Activated T-cell treated with anti-CD3 and anti-CD28 coated beads, Interleukin-2, amount 50 U/mL, for 72 hours (primary cell): ENCODE measurements at regions not wholly inside any gene's neighbourhood (a gene's known extent, or its start where the extent isn't known, plus 50 kb on each side); places are given as distances from the start of the nearest gene placed in this dataset.

Source experiments
- ATAC-seq, 2 donors: fragments of 150-1000 bp; cut with Tn5 transposase; replicated peaks in 1 of 2; 2 replicates each; pipeline ENCODE4 v1.10.0; 2021; ENCODE audit warnings: moderate library complexity in 2 of 2, mild to moderate bottlenecking in 1 of 2
- DNase-seq, 2 donors: peaks; one replicate each; pipeline ENCODE4 v3.0.0; 2021 to 2022; ENCODE audit warnings: mixed read lengths in 1 of 2
- H3K27ac Mint-ChIP-seq: one replicate; pipeline ENCODE4 v1.8.0; 2022; ENCODE audit warnings: mild to moderate bottlenecking, moderate library complexity, mixed read lengths
- H3K27me3 Mint-ChIP-seq: one replicate; pipeline ENCODE4 v1.8.0; 2022; ENCODE audit warnings: low read depth, mixed read lengths
- H3K36me3 Mint-ChIP-seq, 2 donors: one replicate each; pipeline ENCODE4 v1.8.0; 2022; ENCODE audit warnings: mixed read lengths in 2 of 2, mild to moderate bottlenecking in 1 of 2; ENCODE audit not compliant: insufficient read depth in 2 of 2
- H3K4me1 Mint-ChIP-seq: one replicate; pipeline ENCODE4 v1.8.0; 2022; ENCODE audit warnings: low read depth, mixed read lengths
- H3K4me3 Mint-ChIP-seq, 2 donors: one replicate each; pipeline ENCODE4 v1.8.0; 2022; ENCODE audit warnings: mild to moderate bottlenecking in 2 of 2, mixed read lengths in 2 of 2, moderate library complexity in 2 of 2
- H3K9me3 Mint-ChIP-seq, 2 donors: one replicate each; pipeline ENCODE4 v1.8.0; 2022; ENCODE audit warnings: mixed read lengths in 2 of 2

- DNase-seq (no peak), ATAC-seq (no peak)
- Mint-ChIP-seq H3K36me3 (no peaks in the 10 kb centered on the region), H3K27me3 (no peaks in the 10 kb centered on the region), H3K27ac (no peak overlapping the region), H3K4me1 (no peaks in the 10 kb centered on the region), H3K4me3 (no peak overlapping the region), H3K9me3 (peaks cover 2 to 4% of the 10 kb centered on the region in 2 donors)
These were observed 389.6 kb upstream of the CELF4 start for GRCh38 chr18:37955201-37955600.

- ATAC-seq (no peak), DNase-seq (no peak)
- H3K4me1 Mint-ChIP-seq = no peaks in the 10 kb centered on the region
- peaks cover 2 to 3% of the 10 kb centered on the region in 2 donors for H3K9me3 Mint-ChIP-seq
- H3K4me3 Mint-ChIP-seq = no peak overlapping the region
- H3K27me3 Mint-ChIP-seq = no peaks in the 10 kb centered on the region
- no peaks in the 10 kb centered on the region for H3K36me3 Mint-ChIP-seq
- H3K27ac Mint-ChIP-seq = no peak overlapping the region
These were observed 388.3 kb upstream of the CELF4 start for GRCh38 chr18:37953876-37954275.

GRCh38 chr18:37948471-37948870 is 382.9 kb upstream of the CELF4 start:
- no peak overlapping the region for H3K27ac Mint-ChIP-seq
- no peak overlapping the region for H3K4me3 Mint-ChIP-seq
- DNase-seq (no peak), ATAC-seq (no peak)
- no peaks in the 10 kb centered on the region for H3K36me3 Mint-ChIP-seq
- H3K9me3 Mint-ChIP-seq = peaks cover 1 to 4% of the 10 kb centered on the region in 2 donors
- no peaks in the 10 kb centered on the region for H3K27me3 Mint-ChIP-seq
- H3K4me1 Mint-ChIP-seq = no peaks in the 10 kb centered on the region

GRCh38 chr18:37946324-37946723 is 380.7 kb upstream of the CELF4 start:
- H3K4me3 Mint-ChIP-seq = no peak overlapping the region
- H3K36me3 Mint-ChIP-seq = no peaks in the 10 kb centered on the region
- H3K27me3 Mint-ChIP-seq = no peaks in the 10 kb centered on the region
- H3K27ac Mint-ChIP-seq = no peak overlapping the region
- ATAC-seq = no peak
- peaks cover 1 to 10% of the 10 kb centered on the region in 2 donors for H3K9me3 Mint-ChIP-seq
- DNase-seq = no peak
- H3K4me1 Mint-ChIP-seq = no peaks in the 10 kb centered on the region

DNA sequence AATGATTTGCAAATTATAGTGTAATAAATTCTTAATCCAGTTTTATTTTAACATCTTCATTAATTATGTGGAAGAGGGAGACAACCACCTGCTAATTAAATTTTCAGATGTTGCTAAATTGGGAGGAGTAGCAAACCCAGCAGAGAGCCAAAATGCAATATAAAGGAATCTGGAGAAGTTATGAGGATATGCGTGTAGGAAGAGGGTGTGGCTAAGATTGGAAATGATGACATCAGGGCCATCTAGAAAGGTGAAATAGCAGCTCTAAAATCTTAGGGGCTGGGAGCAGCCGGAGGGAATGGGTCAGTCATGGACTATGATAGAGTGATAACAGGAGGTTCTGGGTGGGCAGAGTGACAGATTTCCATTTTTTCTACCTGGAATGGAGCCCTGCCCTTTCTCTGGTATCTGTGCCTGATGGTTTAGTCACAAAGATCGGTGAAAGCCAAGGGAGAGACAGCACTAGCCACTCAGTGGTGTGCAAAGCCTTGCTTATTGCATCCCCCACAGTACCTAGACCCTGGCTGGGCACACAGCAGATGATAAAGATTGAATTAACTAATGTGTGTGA is 379.2 kb upstream of the CELF4 start:
- Mint-ChIP-seq H3K36me3 (no peaks in the 10 kb centered on the region), H3K27ac (no peak overlapping the region), H3K9me3 (peaks cover 1 to 12% of the 10 kb centered on the region in 2 donors), H3K27me3 (no peaks in the 10 kb centered on the region), H3K4me3 (no peak overlapping the region), H3K4me1 (no peaks in the 10 kb centered on the region)
- ATAC-seq (no peak), DNase-seq (no peak)

- H3K36me3 Mint-ChIP-seq = peaks cover 0 to 1% of the 10 kb centered on the region in 2 donors
- H3K27ac Mint-ChIP-seq = no peak overlapping the region
- no peak overlapping the region for H3K4me3 Mint-ChIP-seq
- no peak for ATAC-seq
- peaks cover 10 to 13% of the 10 kb centered on the region in 2 donors for H3K9me3 Mint-ChIP-seq
- DNase-seq = no peak
- no peaks in the 10 kb centered on the region for H3K27me3 Mint-ChIP-seq
- no peaks in the 10 kb centered on the region for H3K4me1 Mint-ChIP-seq
These were observed 371.7 kb upstream of the CELF4 start for GRCh38 chr18:37937287-37937686.

DNA sequence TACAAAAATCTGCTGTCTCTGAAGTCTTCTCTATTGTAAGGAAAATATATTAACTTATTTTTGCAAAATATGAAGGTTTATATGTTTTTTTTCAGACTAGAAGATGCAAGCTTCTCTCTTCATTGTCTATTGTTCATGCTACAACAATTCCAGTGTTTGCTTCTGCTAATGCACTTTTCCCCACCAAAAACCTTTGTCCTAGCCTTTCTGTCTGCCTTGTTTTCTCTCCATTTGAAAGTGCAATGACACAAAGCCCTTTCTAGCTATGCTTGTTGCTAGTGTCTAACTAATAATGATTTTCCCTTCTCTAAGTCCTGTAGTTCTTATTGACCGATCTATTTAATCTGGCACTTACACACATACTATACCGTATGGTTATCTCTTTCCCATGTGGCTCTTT is 369.5 kb upstream of the CELF4 start:
- peaks cover 0 to 1% of the 10 kb centered on the region in 2 donors for H3K36me3 Mint-ChIP-seq
- ATAC-seq = no peak
- H3K27me3 Mint-ChIP-seq = no peaks in the 10 kb centered on the region
- DNase-seq = no peak
- H3K4me3 Mint-ChIP-seq = no peak overlapping the region
- H3K27ac Mint-ChIP-seq = no peak overlapping the region
- no peaks in the 10 kb centered on the region for H3K4me1 Mint-ChIP-seq
- H3K9me3 Mint-ChIP-seq = peaks cover 10 to 13% of the 10 kb centered on the region in 2 donors

DNA sequence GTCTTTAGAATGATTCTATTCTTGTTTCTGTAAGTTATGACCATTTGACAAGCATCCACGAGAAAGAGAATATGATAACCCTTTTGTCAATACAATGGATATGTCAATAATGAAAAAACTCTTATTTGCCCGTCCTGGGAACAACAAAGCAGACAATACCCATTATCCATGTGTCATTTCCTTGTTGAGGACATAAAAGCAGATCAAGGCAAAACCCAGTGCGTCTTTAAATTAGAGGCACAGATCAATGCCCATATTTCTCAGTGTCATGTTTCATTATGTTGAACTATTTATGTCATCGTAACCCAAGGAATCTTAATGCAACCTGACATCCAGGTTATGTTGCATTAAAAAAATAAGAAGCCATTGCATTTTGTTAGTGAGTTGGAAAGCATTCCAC is 365.0 kb upstream of the CELF4 start:
- Mint-ChIP-seq H3K4me3 (no peak overlapping the region), H3K27ac (no peak overlapping the region), H3K36me3 (no peaks in the 10 kb centered on the region), H3K9me3 (peaks cover 4 to 6% of the 10 kb centered on the region in 2 donors), H3K27me3 (no peaks in the 10 kb centered on the region), H3K4me1 (no peaks in the 10 kb centered on the region)
- DNase-seq = no peak
- ATAC-seq = no peak

- H3K36me3 Mint-ChIP-seq = no peaks in the 10 kb centered on the region
- ATAC-seq (no peak), DNase-seq (no peak)
- H3K27ac Mint-ChIP-seq = no peak overlapping the region
- H3K9me3 Mint-ChIP-seq = peaks cover 1 to 2% of the 10 kb centered on the region in 2 donors
- no peaks in the 10 kb centered on the region for H3K27me3 Mint-ChIP-seq
- no peak overlapping the region for H3K4me3 Mint-ChIP-seq
- no peaks in the 10 kb centered on the region for H3K4me1 Mint-ChIP-seq
These were observed 356.6 kb upstream of the CELF4 start for GRCh38 chr18:37922162-37922561.

DNA sequence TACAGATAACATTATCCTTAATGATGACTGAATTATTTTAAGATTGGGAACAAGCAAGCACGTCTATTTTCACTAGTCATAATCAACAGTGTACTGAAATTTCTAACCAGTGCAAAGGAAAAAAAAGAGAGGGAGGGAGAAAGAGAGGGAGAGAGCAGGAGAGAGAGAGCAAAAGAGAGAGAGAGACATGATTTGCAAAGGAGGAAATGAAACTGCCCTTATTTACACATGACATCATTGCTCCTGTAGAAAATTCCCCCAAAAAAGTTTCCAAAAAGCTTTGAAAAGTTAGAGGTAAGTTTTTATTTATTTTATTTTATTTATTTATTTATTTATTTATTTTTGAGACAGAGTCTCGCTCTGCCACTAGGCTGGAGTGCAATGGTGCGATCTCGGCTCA is 355.3 kb upstream of the CELF4 start:
- H3K36me3 Mint-ChIP-seq = no peaks in the 10 kb centered on the region
- ATAC-seq = no peak
- DNase-seq = no peak
- no peaks in the 10 kb centered on the region for H3K27me3 Mint-ChIP-seq
- H3K4me3 Mint-ChIP-seq = no peak overlapping the region
- H3K27ac Mint-ChIP-seq = no peak overlapping the region
- H3K4me1 Mint-ChIP-seq = no peaks in the 10 kb centered on the region
- peaks cover 1 to 2% of the 10 kb centered on the region in 2 donors for H3K9me3 Mint-ChIP-seq

DNA sequence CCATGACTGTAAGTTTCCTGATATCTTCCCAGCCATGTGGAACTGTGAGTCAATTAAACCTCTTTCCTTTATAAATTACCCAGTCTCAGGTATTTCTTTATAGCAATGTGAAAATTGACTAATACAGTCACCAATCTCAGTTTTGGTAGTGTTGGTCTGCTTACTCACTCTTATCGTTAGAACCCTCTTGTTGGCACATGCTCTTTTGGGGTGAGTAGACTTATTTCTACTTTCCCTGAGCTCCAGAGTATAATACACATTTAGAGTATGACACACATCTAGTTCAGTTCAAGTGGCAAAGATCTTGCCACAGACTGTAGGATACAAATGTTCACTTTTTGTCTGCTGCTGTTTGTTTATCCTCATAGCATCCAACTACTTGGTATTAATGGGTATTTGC is 347.5 kb upstream of the CELF4 start:
- no peaks in the 10 kb centered on the region for H3K9me3 Mint-ChIP-seq
- H3K27me3 Mint-ChIP-seq = no peaks in the 10 kb centered on the region
- H3K27ac Mint-ChIP-seq = no peak overlapping the region
- no peak overlapping the region for H3K4me3 Mint-ChIP-seq
- DNase-seq (no peak), ATAC-seq (no peak)
- H3K36me3 Mint-ChIP-seq = no peaks in the 10 kb centered on the region
- no peaks in the 10 kb centered on the region for H3K4me1 Mint-ChIP-seq

DNA sequence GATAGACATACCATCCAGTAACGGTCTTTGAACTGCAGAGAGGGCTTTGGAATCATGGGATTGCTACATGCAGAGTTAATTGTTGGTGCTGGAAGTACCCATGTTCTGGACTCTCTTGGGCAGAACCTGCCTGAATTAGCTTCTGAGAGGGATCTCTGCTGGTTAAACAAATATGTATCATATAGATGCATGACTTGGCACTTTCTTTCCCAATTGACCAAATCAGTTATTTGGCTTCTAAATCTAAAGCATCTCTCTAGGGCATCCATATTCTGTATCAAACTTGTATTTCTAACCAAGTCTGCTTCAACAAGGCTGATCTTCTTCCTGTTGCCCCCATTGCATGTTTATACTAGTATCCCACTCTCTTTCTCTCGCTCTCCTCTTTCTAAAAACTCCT is 336.7 kb upstream of the CELF4 start:
- DNase-seq = no peak
- Mint-ChIP-seq H3K9me3 (peaks cover 1 to 5% of the 10 kb centered on the region in 2 donors), H3K36me3 (no peaks in the 10 kb centered on the region), H3K27me3 (no peaks in the 10 kb centered on the region), H3K4me1 (no peaks in the 10 kb centered on the region), H3K4me3 (no peak overlapping the region), H3K27ac (no peak overlapping the region)
- no peak for ATAC-seq

DNA sequence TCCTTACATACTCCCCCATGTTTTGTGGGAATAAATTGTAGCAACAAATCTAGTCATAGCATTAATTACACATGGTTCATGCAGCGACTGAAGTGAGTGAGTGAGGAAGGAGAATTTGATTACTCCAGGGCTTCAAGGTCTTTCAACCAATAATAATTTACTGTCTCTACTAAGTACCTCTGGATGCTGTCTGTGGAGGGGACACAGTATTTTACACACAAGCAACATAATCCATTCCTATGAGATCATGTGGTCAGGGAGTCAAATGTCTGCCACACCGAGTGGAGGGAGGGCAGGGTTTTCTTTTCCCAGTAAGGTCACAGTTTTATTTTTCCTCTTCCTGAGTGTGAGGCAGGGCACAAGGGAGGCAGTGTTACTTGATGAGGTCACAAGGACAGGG is 334.7 kb upstream of the CELF4 start:
- H3K4me3 Mint-ChIP-seq = no peak overlapping the region

DNA sequence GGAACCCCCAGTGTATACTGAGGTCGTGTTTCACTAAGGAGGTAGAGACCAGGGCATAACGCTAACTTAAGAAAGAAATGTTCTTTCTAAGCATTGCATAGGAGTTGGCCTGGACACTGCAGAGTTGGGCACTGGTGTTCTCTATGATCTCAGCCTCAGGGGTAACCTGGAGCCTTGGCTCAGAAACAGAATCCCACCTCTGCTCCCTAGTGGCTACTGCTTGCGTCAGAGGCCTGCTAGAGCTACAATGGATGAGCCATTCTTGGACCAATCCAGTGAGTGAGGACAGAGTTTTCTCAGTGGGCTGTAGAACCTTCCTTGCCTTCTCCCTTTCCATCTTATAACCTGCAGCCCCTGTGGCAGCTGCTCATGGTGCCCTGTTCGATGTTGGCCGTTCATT is 324.4 kb upstream of the CELF4 start:
- DNase-seq = no peak
- H3K36me3 Mint-ChIP-seq = peaks cover 0 to 2% of the 10 kb centered on the region in 2 donors
- H3K4me1 Mint-ChIP-seq = no peaks in the 10 kb centered on the region
- H3K9me3 Mint-ChIP-seq = peaks cover 5 to 10% of the 10 kb centered on the region in 2 donors
- H3K4me3 Mint-ChIP-seq = no peak overlapping the region
- ATAC-seq = no peak
- no peaks in the 10 kb centered on the region for H3K27me3 Mint-ChIP-seq
- H3K27ac Mint-ChIP-seq = no peak overlapping the region

More for the DNA sequence above, 334.7 kb upstream of the CELF4 start:
- Mint-ChIP-seq H3K36me3 (no peaks in the 10 kb centered on the region), H3K4me1 (no peaks in the 10 kb centered on the region), H3K27me3 (no peaks in the 10 kb centered on the region), H3K27ac (no peak overlapping the region), H3K9me3 (peaks cover 1 to 3% of the 10 kb centered on the region in 2 donors)
- ATAC-seq (no peak), DNase-seq (no peak)
